AG04450 (cell line): ENCODE measurements at regions not wholly inside any gene's neighbourhood (a gene's known extent, or its start where the extent isn't known, plus 50 kb on each side); places are given as distances from the start of the nearest gene placed in this dataset.
"Not testable (repeated sequence)": the region's sequence is repeated elsewhere in the genome, so short reads cannot be mapped to it uniquely, and the experiment has no call there.

Source experiments
- CTCF ChIA-PET: fragments of 300-600, 350-600 bp; formaldehyde crosslinking; extraction: SDS; loops from one replicate; lab custom pipeline; 2022; ENCODE audit warnings: antibody characterized with exemption, inconsistent platforms; lab: Charles Lee
- POLR2A ChIA-PET: fragments of 350-600 bp; formaldehyde crosslinking; extraction: SDS; loops from one replicate; lab custom pipeline; 2021; ENCODE audit warnings: antibody characterized with exemption, inconsistent platforms; lab: Yijun Ruan, JAX
- DNase-seq: peaks from one replicate; pipeline ENCODE4 v3.0.0-alpha.2; 2011; ENCODE audit warnings: low read depth, low spot score
- H3K27ac ChIP-seq: one replicate; pipeline ENCODE4 v1.5.1; 2012; ENCODE audit warnings: low read depth, low read length, control low read depth
- H3K27me3 ChIP-seq: one replicate; pipeline ENCODE4 v1.6.0; 2012; ENCODE audit warnings: low read length; ENCODE audit not compliant: control insufficient read depth, insufficient read depth
- H3K4me3 ChIP-seq: 2 replicates; pipeline ENCODE4 v1.5.1; 2011; ENCODE audit warnings: mild to moderate bottlenecking, low read depth, low read length, control low read depth
- H3K9me3 ChIP-seq: 2 replicates; pipeline ENCODE4 v1.5.1; 2012; ENCODE audit warnings: low read length; ENCODE audit not compliant: control insufficient read depth, insufficient read depth
- TF ChIP-seq, protein P1 (sequence below): IDR thresholded peaks from 2 replicates; pipeline ENCODE4 v1.5.1; 2011; ENCODE audit warnings: low read depth, low read length, control low read depth, inconsistent platforms

- ChIA-PET POLR2A (no interaction called here), CTCF (interaction anchor here (1.4 kb wide), 1 partner anchor 9 kb away, joined by 4 read pairs; no protein-coding TSS in a partner anchor)
- H3K9me3 ChIP-seq: no peaks in the 10 kb centered on the region
- H3K27me3 ChIP-seq: no peaks in the 10 kb centered on the region
- no peak for DNase-seq
- H3K27ac ChIP-seq: no peak overlapping the region
- TF ChIP-seq, protein P1, sequence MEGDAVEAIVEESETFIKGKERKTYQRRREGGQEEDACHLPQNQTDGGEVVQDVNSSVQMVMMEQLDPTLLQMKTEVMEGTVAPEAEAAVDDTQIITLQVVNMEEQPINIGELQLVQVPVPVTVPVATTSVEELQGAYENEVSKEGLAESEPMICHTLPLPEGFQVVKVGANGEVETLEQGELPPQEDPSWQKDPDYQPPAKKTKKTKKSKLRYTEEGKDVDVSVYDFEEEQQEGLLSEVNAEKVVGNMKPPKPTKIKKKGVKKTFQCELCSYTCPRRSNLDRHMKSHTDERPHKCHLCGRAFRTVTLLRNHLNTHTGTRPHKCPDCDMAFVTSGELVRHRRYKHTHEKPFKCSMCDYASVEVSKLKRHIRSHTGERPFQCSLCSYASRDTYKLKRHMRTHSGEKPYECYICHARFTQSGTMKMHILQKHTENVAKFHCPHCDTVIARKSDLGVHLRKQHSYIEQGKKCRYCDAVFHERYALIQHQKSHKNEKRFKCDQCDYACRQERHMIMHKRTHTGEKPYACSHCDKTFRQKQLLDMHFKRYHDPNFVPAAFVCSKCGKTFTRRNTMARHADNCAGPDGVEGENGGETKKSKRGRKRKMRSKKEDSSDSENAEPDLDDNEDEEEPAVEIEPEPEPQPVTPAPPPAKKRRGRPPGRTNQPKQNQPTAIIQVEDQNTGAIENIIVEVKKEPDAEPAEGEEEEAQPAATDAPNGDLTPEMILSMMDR: no peak
- H3K4me3 ChIP-seq: no peak overlapping the region
Measured at GRCh38 chr15:60172143-60172542, 168.0 kb downstream of the FOXB1 start.

DNA sequence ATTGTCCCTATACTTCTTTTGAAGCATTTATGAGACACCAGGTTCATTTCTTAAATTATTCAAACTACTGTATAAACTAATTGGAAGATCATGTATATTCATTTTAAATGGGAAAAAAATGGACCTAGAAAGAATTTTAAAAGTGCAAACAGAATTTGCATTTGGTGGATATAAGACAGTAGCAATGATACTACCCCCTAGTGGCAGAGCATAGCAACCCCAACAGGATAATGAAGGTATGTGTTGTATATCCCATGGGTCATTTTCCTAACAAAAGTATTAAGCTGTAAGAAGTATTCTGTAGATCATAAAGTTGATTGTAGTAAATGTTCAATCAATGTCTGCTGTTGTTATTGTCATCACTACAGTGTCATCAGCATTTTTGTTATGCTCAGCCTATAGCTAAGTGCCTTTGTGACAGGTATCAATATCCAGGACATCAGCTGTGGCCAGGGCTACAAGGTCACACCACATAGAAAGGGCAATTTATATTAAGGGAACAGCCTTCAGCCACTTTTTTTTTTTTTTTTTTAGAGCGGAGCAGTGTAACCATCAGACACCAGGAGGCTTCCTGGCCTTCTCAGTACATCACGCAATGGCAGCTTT, 175.8 kb downstream of the FOXB1 start:
- Histone ChIP-seq H3K9me3 (no peaks in the 10 kb centered on the region), H3K27me3 (no peaks in the 10 kb centered on the region), H3K27ac (no peak overlapping the region), H3K4me3 (no peak overlapping the region)
- TF ChIP-seq, protein P1: peak; percentile 91
- POLR2A ChIA-PET: no interaction called here
- CTCF ChIA-PET: interaction anchor here (0.5 to 3.6 kb wide), 52 partner anchors 7 to 983 kb away, joined by 3 to 72 read pairs (median 4); no protein-coding TSS in a partner anchor
- peak; percentile 18 for DNase-seq

- H3K9me3 ChIP-seq, H3K27ac ChIP-seq, H3K27me3 ChIP-seq, H3K4me3 ChIP-seq, POLR2A ChIA-PET, DNase-seq: not testable (repeated sequence)
- CTCF ChIA-PET: interaction anchor here (1.2 kb wide), 1 partner anchor 491 kb away, joined by 6 read pairs; no protein-coding TSS in a partner anchor
Measured at GRCh38 chr15:60181957-60182356, 177.8 kb downstream of the FOXB1 start.

- no peak overlapping the region for H3K4me3 ChIP-seq
- H3K27ac ChIP-seq: no peak overlapping the region
- H3K27me3 ChIP-seq: no peaks in the 10 kb centered on the region
- CTCF ChIA-PET: interaction anchor here (1.2 to 1.3 kb wide), 2 partner anchors 492 kb away, joined by 6 to 7 read pairs; no protein-coding TSS in a partner anchor
- H3K9me3 ChIP-seq: no peaks in the 10 kb centered on the region
- TF ChIP-seq, protein P1: no peak
- POLR2A ChIA-PET: no interaction called here
- no peak for DNase-seq
Measured at GRCh38 chr15:60183366-60183765, 179.3 kb downstream of the FOXB1 start.

DNA sequence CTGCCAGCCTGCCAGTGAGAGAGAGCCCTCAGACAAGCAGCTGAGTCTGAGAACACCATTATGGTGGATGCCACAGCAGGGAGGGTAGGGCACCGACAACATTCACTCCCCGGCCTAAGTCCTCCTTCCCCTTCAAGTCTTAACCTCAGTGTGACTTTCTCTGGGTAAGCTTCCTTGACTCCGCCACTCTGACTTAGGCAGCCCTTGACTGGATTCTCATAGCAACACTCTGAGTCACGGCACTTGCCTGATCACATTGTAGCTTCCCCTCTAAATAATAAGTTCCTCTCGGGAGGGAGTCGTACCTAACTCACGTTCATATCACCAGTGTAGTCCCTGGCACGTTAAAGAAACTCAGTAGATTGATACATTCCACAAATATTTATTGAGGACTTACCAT, 180.5 kb downstream of the FOXB1 start:
- Histone ChIP-seq H3K4me3 (no peak overlapping the region), H3K9me3 (no peaks in the 10 kb centered on the region), H3K27ac (no peak overlapping the region), H3K27me3 (no peaks in the 10 kb centered on the region)
- ChIA-PET CTCF (interaction anchor here (1.0 to 1.3 kb wide), 2 partner anchors 459 to 493 kb away, joined by 3 to 7 read pairs; no protein-coding TSS in a partner anchor), POLR2A (no interaction called here)
- TF ChIP-seq, protein P1: no peak
- DNase-seq: no peak
